Fibroblast of gingiva (primary cell): ENCODE measurements at regions not wholly inside any gene's neighbourhood (a gene's known extent, or its start where the extent isn't known, plus 50 kb on each side); places are given as distances from the start of the nearest gene placed in this dataset.

ENCODE experiments used
- DNase-seq: peaks from one replicate; pipeline ENCODE4 v3.0.0-alpha.2; 2011; ENCODE audit warnings: low read depth

DNA sequence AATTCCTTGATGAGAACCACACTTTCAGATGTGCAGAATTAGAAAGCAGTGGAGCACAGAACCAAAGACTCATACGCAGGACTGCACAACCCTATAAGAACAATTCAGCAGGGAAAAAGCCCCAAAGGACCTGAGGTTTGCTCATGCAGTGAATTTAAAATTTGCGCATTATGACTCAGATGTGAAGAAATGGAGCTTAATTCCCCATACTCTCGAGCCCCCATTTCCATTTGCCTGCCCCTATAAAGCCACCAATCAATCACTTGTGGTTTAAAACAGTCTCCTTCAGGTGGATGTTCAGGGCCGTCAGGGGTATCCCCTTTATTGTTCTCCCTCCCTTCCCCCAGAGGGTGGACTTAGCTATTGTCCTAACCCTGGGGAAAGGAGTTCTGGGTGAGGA, 221.2 kb downstream of the IGSF11 start:
- DNase-seq: no peak

DNA sequence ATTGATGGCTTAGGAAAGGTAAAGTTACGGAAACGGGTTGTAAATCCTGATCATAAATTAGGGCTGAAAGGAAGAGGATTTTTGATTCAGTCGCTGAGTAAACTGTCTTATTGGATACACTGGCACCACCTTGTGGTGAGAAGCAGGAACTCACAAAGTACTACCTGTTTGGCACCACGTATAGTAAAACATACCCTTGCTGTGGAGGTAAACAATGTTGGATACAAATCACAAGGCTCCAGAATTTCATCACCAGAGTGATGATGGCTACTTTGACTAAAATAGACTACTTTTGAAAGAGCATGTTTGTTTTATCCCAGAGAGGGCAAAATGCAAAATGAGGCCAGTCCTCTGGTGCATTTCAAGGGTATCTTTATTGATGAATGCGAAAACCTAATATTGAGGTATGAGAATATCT, 216.9 kb downstream of the IGSF11 start:
- peak; percentile 19 for DNase-seq

DNA sequence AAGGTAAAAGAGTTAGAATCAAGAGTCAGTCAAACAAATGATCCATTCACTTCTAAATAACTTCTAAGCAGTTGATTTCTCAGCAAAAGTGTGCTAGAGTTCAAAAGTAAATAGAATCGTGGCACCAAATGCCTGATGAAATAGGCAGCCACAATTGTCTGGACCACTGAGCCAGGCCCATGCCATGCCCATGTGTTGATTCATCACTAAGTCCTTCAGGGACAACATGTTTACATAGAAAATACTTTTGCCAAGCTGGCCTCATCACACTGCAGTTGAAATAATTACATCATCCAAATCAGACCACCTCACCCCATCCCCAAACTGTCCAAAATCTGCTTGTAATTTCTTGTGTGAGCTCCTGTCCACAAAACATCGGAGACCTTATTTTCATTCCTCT, 216.3 kb downstream of the IGSF11 start:
- peak; percentile 44 for DNase-seq

DNA sequence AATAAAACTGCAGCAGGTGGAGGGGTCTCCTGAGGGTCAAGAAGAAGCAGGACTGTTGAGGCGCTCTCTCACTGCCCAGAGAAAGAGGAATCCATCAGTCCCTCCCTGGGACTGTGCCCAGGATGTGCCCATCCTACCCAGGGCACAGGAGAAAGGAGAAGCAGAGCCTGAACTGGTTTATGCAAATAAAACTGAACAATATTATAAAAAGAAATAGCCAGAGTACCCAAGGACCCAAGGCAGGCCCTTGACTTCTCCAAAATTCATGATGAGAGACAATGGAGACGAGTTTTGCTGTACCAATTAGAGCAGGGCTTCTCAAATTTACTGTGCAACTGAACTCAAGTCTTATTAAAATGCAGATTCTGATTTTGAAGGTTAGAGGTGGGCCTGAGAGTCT, 211.0 kb downstream of the IGSF11 start:
- no peak for DNase-seq

DNA sequence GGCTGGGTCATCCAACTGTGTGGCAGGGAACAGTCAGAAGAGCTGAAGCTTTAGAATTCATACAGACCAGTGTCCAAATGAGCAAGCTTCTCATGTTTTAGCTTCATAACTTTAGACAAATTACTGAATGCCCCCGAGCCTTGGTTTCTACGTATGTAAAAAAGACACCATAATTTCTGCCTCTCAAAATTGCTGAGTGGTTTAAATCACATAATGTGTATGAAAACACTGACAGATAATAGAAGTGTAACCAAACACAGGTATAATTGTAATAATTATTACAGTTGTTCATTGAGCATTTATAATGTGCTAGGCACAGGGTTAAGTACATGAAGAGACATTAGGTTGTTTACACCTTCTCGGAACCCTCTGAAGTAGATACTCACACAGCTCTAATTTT, 207.2 kb downstream of the IGSF11 start:
- DNase-seq: no peak

DNA sequence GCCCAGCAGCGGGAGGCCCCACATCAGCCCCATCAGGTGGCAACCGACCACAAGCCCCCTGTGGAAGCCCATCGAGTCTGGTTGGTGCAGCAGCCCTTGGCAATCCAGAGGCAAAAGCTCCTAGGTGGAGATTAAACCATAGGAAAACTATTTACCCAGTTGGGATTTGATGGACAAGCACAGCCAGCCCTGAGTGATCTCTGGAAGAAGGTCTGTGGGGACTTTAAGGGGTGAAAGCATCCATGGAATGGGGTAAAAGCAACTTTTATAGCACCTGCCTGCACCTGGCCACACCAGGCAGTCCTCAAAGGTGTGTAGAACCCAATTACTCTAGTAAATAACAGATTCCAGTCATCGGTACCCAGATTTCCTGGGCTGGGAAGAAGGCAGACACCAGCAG, 206.3 kb downstream of the IGSF11 start:
- no peak for DNase-seq

DNA sequence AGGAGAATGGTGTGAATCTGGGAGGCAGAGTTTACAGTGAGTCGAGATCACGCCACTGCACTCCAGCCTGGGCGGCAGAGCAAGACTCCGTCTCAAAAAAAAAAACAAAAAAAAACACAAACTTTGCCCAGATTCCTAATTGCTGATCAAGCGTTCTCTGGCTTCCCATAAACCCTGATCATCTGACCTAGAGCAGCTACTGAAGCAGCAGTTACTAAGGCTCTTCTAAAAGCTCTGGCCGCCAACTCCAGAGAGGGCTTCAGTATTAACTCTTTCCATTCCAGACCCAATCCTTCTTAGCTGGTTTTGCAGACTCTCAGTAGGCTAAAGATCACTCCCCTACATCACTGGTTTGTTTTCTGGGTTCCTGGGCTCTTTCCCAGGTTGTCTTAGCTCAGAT, 201.6 kb downstream of the IGSF11 start:
- DNase-seq: no peak

DNA sequence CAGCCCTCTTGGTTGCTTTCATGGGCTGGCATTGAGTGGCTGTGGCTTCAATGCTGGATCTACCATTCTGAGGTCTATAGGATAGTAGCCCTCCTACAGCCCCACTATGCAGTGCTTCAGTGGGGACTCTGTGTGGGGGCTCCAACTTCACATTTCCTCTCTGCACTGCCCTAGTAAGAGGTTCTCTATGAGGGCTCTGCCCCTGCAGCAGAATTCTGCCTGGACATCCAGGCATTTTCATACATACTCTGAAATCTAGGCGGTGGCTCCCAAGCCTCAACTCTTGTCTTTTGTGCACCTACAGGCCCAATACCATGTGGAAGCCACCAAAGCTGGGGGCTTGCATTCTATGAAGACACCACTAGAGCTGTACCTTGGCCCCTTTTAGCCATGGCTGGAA, 195.8 kb downstream of the IGSF11 start:
- no peak for DNase-seq

DNA sequence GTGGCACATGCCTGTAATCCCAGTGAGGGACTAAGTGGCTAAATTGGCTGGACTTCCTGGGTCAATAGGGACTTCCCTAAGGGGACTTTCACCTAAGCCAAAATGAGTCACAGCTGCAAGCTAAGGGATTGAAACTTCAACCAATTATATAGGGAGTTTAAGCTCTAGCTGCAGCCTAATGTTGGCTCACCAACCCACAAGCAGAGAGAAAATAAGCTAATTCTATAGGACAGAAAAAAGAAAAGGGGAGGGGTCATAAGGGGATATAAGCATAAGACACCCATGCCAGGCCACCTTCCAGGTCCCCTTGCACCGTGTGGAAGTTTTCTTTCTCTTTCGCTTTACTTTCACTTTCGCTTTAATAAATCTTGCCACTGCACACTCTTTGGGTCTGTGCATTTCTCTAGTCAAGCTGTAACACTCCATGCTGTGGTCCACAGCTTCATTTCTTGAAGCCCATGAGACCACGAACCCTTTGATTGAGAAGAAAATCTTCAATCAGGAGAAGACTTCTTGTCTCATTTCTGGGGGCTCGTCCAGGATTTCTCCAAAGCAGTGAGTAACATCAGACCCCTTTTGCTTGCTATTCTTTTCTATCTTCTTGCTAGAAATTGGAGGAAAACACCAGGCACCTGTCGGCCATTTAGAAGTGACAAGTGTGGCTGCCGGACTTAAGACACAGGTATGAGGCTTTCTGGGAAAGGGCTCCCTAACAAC, 192.3 kb downstream of the IGSF11 start:
- no peak for DNase-seq

DNA sequence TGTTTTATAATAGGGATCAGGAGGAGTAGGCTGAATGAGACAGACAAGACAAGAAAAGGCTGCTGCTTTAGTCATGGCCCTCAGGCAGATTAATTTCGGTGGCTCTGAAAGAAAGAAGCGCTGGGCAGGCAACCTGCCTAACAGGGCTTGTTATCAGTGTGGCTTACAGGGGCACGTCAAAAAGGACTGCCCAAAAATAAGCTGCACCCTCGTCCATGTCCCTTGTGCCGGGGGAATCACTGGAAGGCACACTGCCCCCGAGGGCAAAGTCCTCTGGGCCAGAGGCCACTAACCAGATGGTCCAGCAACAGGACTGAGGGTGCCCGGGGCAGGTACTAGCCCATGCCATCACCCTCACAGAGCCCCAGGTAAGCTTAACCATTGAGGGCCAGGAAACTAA, 188.5 kb downstream of the IGSF11 start:
- no peak for DNase-seq
